ENCODE measurements at regions not wholly inside any gene's neighbourhood (a gene's known extent, or its start where the extent isn't known, plus 50 kb on each side); places are given as distances from the start of the nearest gene placed in this dataset.
A peak's percentile ranks its signal among the peaks of the same experiment; 100 is the strongest.

GRCh38 chr1:98172578-98172977 is 251.7 kb upstream of the DPYD start:
- no peak for DNase-seq (ENCODE audit: extremely low read depth, low read depth)
- TF ChIP-seq CTCF (IDR thresholded peaks at IDR 0.05; ENCODE audit: low read depth, low read length) = no peak

GRCh38 chr1:98172022-98172421 is 251.2 kb upstream of the DPYD start:
- DNase-seq (ENCODE audit: extremely low read depth, low read depth) = no peak
- TF ChIP-seq CTCF (IDR thresholded peaks at IDR 0.05; ENCODE audit: low read depth, low read length) = no peak

GRCh38 chr1:98164509-98164908 is 243.7 kb upstream of the DPYD start:
- no peak for TF ChIP-seq CTCF (IDR thresholded peaks at IDR 0.05; ENCODE audit: low read depth, low read length)
- no peak for DNase-seq (ENCODE audit: extremely low read depth, low read depth)

GRCh38 chr1:98157524-98158313 is 236.9 kb upstream of the DPYD start:
- no peak for TF ChIP-seq CTCF (IDR thresholded peaks at IDR 0.05; ENCODE audit: low read depth, low read length)
- DNase-seq (ENCODE audit: extremely low read depth, low read depth) = peak; percentile 49

- DNase-seq (ENCODE audit: extremely low read depth, low read depth) = no peak
- TF ChIP-seq CTCF (IDR thresholded peaks at IDR 0.05; ENCODE audit: low read depth, low read length) = no peak
These were observed 226.4 kb upstream of the DPYD start for GRCh38 chr1:98147280-98147679.

GRCh38 chr1:98145655-98146054 is 224.8 kb upstream of the DPYD start:
- DNase-seq (ENCODE audit: extremely low read depth, low read depth) = no peak
- no peak for TF ChIP-seq CTCF (IDR thresholded peaks at IDR 0.05; ENCODE audit: low read depth, low read length)

- no peak for DNase-seq (ENCODE audit: extremely low read depth, low read depth)
- TF ChIP-seq CTCF (IDR thresholded peaks at IDR 0.05; ENCODE audit: low read depth, low read length) = no peak
These were observed 222.6 kb upstream of the DPYD start for GRCh38 chr1:98143403-98143802.
